Retinal pigment epithelial cell (primary cell): ENCODE measurements at regions not wholly inside any gene's neighbourhood (a gene's known extent, or its start where the extent isn't known, plus 50 kb on each side); places are given as distances from the start of the nearest gene placed in this dataset.

Experiments
- DNase-seq: peaks from one replicate; pipeline ENCODE4 v3.0.0-alpha.2; 2010; ENCODE audit warnings: low read depth
- H3K4me3 ChIP-seq: 2 replicates; pipeline ENCODE4 v1.5.1; 2011; ENCODE audit warnings: mild to moderate bottlenecking, low read length, control low read depth, moderate library complexity
- TF ChIP-seq, protein P1 (sequence below): conservative IDR thresholded peaks from 2 replicates; pipeline ENCODE4 v1.5.1; 2011; ENCODE audit warnings: low read depth, low read length, control low read depth, inconsistent platforms

DNA sequence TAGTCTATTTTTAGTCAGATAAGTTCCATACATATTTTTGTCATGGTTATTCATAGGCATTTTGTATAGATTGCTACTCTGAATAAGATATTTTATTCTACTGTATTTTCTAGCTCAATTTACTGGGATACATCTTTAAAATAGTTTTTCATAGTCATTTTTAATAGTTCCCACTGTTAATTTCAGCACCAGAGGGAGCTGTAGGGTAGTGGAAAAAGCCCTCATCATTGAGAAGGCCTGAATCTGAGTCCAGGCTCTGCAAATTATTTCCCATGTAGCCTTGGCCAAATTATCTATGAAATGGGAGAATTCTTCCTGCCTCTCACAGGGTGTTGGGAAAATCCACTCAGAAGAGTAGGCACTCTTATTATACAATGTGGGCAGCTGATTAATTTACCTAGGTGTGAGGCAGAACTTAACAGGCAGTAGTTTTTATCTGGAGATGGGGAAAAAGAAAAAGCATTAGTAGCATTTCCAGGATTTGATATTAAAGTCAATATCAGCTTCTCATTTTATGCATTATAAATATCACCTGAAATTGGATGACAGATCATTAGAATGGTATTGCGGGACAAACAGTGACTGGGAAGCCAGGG is 102.9 kb upstream of the PAQR3 start:
- TF ChIP-seq, protein P1, sequence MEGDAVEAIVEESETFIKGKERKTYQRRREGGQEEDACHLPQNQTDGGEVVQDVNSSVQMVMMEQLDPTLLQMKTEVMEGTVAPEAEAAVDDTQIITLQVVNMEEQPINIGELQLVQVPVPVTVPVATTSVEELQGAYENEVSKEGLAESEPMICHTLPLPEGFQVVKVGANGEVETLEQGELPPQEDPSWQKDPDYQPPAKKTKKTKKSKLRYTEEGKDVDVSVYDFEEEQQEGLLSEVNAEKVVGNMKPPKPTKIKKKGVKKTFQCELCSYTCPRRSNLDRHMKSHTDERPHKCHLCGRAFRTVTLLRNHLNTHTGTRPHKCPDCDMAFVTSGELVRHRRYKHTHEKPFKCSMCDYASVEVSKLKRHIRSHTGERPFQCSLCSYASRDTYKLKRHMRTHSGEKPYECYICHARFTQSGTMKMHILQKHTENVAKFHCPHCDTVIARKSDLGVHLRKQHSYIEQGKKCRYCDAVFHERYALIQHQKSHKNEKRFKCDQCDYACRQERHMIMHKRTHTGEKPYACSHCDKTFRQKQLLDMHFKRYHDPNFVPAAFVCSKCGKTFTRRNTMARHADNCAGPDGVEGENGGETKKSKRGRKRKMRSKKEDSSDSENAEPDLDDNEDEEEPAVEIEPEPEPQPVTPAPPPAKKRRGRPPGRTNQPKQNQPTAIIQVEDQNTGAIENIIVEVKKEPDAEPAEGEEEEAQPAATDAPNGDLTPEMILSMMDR = peak; percentile 62
- no peak overlapping the region for H3K4me3 ChIP-seq
- DNase-seq = no peak

DNA sequence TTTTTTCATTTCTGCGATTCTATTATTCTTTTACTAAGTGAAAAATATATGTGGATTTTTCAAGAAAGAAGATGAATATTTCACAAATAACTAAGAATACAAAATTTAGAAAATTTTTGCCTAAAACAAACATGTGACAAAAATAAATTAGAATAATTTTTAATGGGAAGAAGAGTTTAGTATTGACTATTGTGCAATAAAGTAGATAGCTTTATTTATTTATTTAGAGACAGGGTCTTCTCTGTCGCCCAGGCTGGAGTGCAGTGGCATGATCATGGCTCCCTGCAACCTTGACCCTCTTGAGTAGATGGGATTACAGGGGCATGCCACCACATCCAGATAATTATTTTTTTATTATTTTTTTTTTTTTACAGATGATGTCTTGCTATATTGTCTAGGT is 95.3 kb upstream of the PAQR3 start:
- TF ChIP-seq, protein P1 = no peak
- no peak overlapping the region for H3K4me3 ChIP-seq
- DNase-seq = no peak

DNA sequence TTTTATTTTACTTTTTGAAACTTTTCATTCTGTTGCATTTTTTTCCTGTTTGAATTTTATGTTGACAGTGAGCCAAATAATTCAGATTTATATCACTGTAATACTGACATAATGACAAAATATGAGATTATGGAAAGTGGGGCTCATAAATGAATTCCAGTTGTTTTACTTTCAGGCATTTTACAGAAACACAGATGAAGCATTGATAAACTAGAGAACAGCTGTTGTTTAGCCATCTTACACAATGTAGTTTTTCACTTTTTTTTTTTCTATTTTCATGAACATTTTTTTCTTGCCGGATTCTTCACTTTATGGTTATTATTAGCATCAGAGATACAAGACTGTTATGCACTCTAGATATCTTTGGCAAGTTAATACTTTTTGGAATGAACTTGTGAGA is 91.7 kb upstream of the PAQR3 start:
- no peak overlapping the region for H3K4me3 ChIP-seq
- TF ChIP-seq, protein P1 = no peak
- DNase-seq = no peak

DNA sequence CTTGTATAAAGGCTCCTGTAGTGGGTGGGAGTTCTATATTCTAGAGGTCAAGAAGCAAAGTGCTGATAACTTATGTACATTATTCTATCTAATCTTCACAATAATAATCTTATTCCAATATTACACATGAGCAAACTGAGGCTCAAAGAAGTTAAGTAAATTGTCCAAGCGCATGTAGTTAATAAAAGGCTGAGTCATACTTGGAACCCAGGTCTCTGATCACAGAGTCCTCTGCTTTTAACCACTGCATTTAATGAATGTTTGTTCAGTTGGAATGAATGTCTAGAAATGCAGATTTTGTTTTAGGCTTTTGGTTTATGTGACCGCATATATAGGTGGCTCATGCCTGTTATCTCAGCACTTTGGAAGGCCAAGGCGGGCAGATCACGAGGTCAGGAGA is 88.4 kb upstream of the PAQR3 start:
- no peak for DNase-seq
- no peak overlapping the region for H3K4me3 ChIP-seq
- TF ChIP-seq, protein P1 = no peak

DNA sequence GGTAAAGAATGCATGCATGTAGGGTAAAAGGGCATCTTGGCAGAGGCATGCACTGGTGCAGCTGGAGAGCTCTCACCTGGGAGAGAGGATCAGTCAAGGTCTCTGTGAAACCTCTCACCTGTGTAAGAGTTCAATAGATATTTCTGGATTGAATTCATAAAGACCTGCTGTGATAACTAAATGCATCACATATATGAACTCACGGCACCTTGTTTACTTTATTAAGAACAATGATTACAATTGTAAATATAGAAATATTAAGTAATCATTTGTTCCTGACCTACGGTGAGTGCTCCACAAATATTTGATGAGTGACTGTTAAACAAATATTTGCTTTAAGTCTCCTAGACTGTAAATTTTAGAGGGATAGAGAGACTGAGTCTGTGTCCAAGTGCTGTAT is 85.9 kb upstream of the PAQR3 start:
- no peak overlapping the region for H3K4me3 ChIP-seq
- TF ChIP-seq, protein P1 = no peak
- no peak for DNase-seq

DNA sequence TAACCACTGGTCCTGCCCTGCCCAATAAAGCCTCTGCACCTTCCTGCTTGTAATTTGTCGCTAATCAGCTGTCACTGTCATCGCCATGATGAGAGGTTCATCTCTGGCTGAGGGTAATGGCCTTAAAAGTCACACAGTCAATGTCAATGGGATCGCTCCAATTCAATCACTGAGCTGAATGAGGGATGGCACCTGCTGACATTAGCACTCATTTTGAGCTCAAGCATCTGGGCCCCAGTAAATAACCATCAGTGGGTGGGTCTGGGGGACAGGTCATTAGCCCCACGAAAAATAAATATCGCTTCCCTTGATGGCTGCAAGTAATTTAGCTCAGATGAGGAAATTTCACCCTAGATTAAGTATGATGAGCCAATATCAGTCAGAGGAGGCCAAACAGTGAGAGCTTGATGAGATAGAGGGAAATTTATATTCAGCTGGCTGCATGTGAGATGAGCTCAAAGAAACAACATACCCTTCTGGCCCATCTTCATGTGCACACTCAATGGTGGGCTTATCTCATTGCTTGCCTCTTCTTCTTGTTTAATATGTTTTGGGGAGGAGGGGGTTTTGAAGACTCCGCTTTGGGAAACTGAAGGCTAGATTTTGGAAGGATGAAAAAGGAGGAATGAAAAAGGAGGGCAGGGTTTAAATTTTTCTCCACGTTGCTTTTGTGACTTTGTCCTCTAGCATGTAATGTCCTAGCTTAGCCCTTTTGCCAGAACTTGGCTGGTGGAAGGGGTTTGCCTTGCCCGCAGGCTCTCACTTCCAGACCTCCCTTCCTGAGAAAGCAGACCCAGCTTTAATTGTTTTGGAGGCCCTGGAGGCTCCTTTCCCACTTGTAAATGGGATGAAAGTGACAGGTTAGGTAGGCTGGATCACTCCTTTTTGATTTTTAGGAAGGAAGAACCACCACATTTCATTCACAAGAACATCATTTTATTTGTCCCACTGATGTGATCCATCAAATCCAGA is 84.8 kb upstream of the PAQR3 start:
- no peak for DNase-seq
- TF ChIP-seq, protein P1 = no peak
- no peak overlapping the region for H3K4me3 ChIP-seq
